H4 (cell line): ENCODE measurements at regions not wholly inside any gene's neighbourhood (a gene's known extent, or its start where the extent isn't known, plus 50 kb on each side); places are given as distances from the start of the nearest gene placed in this dataset.

Experiments used
- DNase-seq: peaks from one replicate; pipeline ENCODE4 v3.0.0-alpha.2; 2015; ENCODE audit warnings: low spot score

- DNase-seq = no peak
These were observed 81.3 kb upstream of the LIMCH1 start for GRCh38 chr4:41456559-41457101.

- DNase-seq = no peak
These were observed 79.3 kb upstream of the LIMCH1 start for GRCh38 chr4:41458689-41459088.

- DNase-seq = no peak
These were observed 77.3 kb upstream of the LIMCH1 start for GRCh38 chr4:41460641-41461040.

- DNase-seq = no peak
These were observed 76.1 kb upstream of the LIMCH1 start for GRCh38 chr4:41461780-41462307.

- DNase-seq = no peak
These were observed 72.7 kb upstream of the LIMCH1 start for GRCh38 chr4:41465146-41465761.

GRCh38 chr4:41466249-41466648 is 71.7 kb upstream of the LIMCH1 start:
- DNase-seq = no peak

GRCh38 chr4:41468122-41468521 is 69.8 kb upstream of the LIMCH1 start:
- DNase-seq = no peak

GRCh38 chr4:41471126-41472071 is 66.6 kb upstream of the LIMCH1 start:
- DNase-seq = no peak

- no peak for DNase-seq
These were observed 65.9 kb upstream of the LIMCH1 start for GRCh38 chr4:41472081-41472480.

GRCh38 chr4:41473176-41473575 is 64.8 kb upstream of the LIMCH1 start:
- no peak for DNase-seq

- no peak for DNase-seq
These were observed 62.6 kb upstream of the LIMCH1 start for GRCh38 chr4:41475402-41475801.

- no peak for DNase-seq
These were observed 61.6 kb upstream of the LIMCH1 start for GRCh38 chr4:41476310-41476885.

- DNase-seq = no peak
These were observed 60.6 kb upstream of the LIMCH1 start for GRCh38 chr4:41477181-41477905.

GRCh38 chr4:41478518-41478917 is 59.4 kb upstream of the LIMCH1 start:
- no peak for DNase-seq

- DNase-seq = no peak
These were observed 57.1 kb upstream of the LIMCH1 start for GRCh38 chr4:41480896-41481311.

- no peak for DNase-seq
These were observed 54.2 kb upstream of the LIMCH1 start for GRCh38 chr4:41483771-41484170.

- no peak for DNase-seq
These were observed 52.9 kb upstream of the LIMCH1 start for GRCh38 chr4:41485041-41485440.

- no peak for DNase-seq
These were observed 50.0 kb upstream of the LIMCH1 start for GRCh38 chr4:41487868-41488440.
